SH-SY5Y (cell line): ENCODE measurements at regions not wholly inside any gene's neighbourhood (a gene's known extent, or its start where the extent isn't known, plus 50 kb on each side); places are given as distances from the start of the nearest gene placed in this dataset.

Experiments used
- GATA2 ChIP-seq: IDR thresholded peaks from 2 replicates; pipeline ENCODE4 v1.6.1; 2011; ENCODE audit warnings: mild to moderate bottlenecking, low read depth, low read length
- GATA3 ChIP-seq: IDR thresholded peaks from 2 replicates; pipeline ENCODE4 v1.6.1; 2011; ENCODE audit warnings: low read depth, mild to moderate bottlenecking, low read length, moderate library complexity

- TF ChIP-seq GATA3: no peak
- no peak for TF ChIP-seq GATA2
Measured at GRCh38 chr15:95018888-95019545, 787.7 kb downstream of the MCTP2 start.
